ENCODE measurements at regions not wholly inside any gene's neighbourhood (a gene's known extent, or its start where the extent isn't known, plus 50 kb on each side); places are given as distances from the start of the nearest gene placed in this dataset.

- Histone ChIP-seq H3K27me3 (replicated peaks in 1 of 4; ENCODE audit: control extremely low read depth in 1 of 4, control insufficient read depth in 3 of 4, insufficient read depth in 4 of 4, low read length in 3 of 4) (no peaks in the 10 kb centered on the region), H3K9ac (ENCODE audit: low read length) (no peak overlapping the region), H3K4me1 (ENCODE audit: control insufficient read depth in 2 of 2, insufficient read depth in 2 of 2, low read length in 2 of 2) (peaks cover 27 to 34% of the 10 kb centered on the region in 2 donors), H4K20me1 (ENCODE audit: control insufficient read depth, insufficient read depth, low read length, poor library complexity, severe bottlenecking) (no peaks in the 10 kb centered on the region), H3K4me2 (replicated peaks; ENCODE audit: low read depth, low read length, poor library complexity, severe bottlenecking) (no peak overlapping the region), H3K36me3 (replicated peaks in 1 of 2; ENCODE audit: control extremely low read depth in 1 of 2, control insufficient read depth in 1 of 2, extremely low read depth in 1 of 2, insufficient read depth in 2 of 2, low read length in 1 of 2) (no peaks in the 10 kb centered on the region), H3K4me3 (ENCODE audit: control extremely low read depth in 1 of 5, extremely low read depth in 1 of 5, insufficient read depth in 1 of 5, low read depth in 2 of 5, low read length in 4 of 5) (no peak overlapping the region), H3K79me2 (ENCODE audit: control insufficient read depth, insufficient read depth, low read length) (no peaks in the 10 kb centered on the region), H2AFZ (ENCODE audit: insufficient read depth, low read depth, low read length, poor library complexity, severe bottlenecking) (no peak overlapping the region), H3K9me3 (ENCODE audit: control extremely low read depth in 1 of 3, control insufficient read depth in 2 of 3, insufficient read depth in 1 of 3, low read length in 2 of 3) (peaks cover 0 to 3% (median 0%) of the 10 kb centered on the region in 3 donors), H3K27ac (ENCODE audit: low read length in 2 of 2) (no peak overlapping the region)
- intact Hi-C loops (cut with micrococcal nuclease): loop anchor here (10.0 kb wide), 1 partner anchor 238 kb away; no protein-coding TSS in a partner anchor
- DNase-seq (no peak), ATAC-seq (ENCODE audit: low read depth) (no peak)
- TF ChIP-seq EZH2 (IDR thresholded peaks at IDR 0.05; ENCODE audit: borderline replicate concordance, insufficient read depth, low read depth, low read length, poor library complexity, severe bottlenecking) (no peak), CTCF (IDR thresholded peaks at IDR 0.05) (no peak)
- Mint-ChIP-seq H3K9me3 (ENCODE audit: insufficient read depth) (no peaks in the 10 kb centered on the region), H3K4me3 (no peak overlapping the region), H3K4me1 (peaks cover 16% of the 10 kb centered on the region), H3K27me3 (no peaks in the 10 kb centered on the region), H3K27ac (no peak overlapping the region)
- 100% methylated on average over 3 of the region's 5 CpGs for WGBS (ENCODE audit: insufficient coverage)
- ChIA-PET CTCF (no interaction called here), POLR2A (no interaction called here)
Observed at GRCh38 chr6:12366731-12367130, 76.6 kb downstream of the EDN1 start.

GRCh38 chr6:12367412-12367811, 77.3 kb downstream of the EDN1 start:
- ChIA-PET POLR2A (no interaction called here), CTCF (no interaction called here)
- H3K27ac Mint-ChIP-seq: no peak overlapping the region
- intact Hi-C loops (cut with micrococcal nuclease): loop anchor here (10.0 kb wide), 1 partner anchor 237 kb away; no protein-coding TSS in a partner anchor
- Histone ChIP-seq H3K4me2 (replicated peaks; ENCODE audit: low read depth, low read length, poor library complexity, severe bottlenecking) (no peak overlapping the region), H3K27ac (ENCODE audit: low read length in 2 of 2) (no peak overlapping the region), H3K79me2 (ENCODE audit: control insufficient read depth, insufficient read depth, low read length) (no peaks in the 10 kb centered on the region), H3K4me3 (ENCODE audit: control extremely low read depth in 1 of 5, extremely low read depth in 1 of 5, insufficient read depth in 1 of 5, low read depth in 2 of 5, low read length in 4 of 5) (no peak overlapping the region), H3K27me3 (replicated peaks in 1 of 4; ENCODE audit: control extremely low read depth in 1 of 4, control insufficient read depth in 3 of 4, insufficient read depth in 4 of 4, low read length in 3 of 4) (no peaks in the 10 kb centered on the region), H3K9me3 (ENCODE audit: control extremely low read depth in 1 of 3, control insufficient read depth in 2 of 3, insufficient read depth in 1 of 3, low read length in 2 of 3) (peaks cover 0 to 3% (median 0%) of the 10 kb centered on the region in 3 donors), H3K4me1 (ENCODE audit: control insufficient read depth in 2 of 2, insufficient read depth in 2 of 2, low read length in 2 of 2) (peaks cover 21 to 28% of the 10 kb centered on the region in 2 donors), H3K36me3 (replicated peaks in 1 of 2; ENCODE audit: control extremely low read depth in 1 of 2, control insufficient read depth in 1 of 2, extremely low read depth in 1 of 2, insufficient read depth in 2 of 2, low read length in 1 of 2) (no peaks in the 10 kb centered on the region), H4K20me1 (ENCODE audit: control insufficient read depth, insufficient read depth, low read length, poor library complexity, severe bottlenecking) (no peaks in the 10 kb centered on the region), H2AFZ (ENCODE audit: insufficient read depth, low read depth, low read length, poor library complexity, severe bottlenecking) (no peak overlapping the region), H3K9ac (ENCODE audit: low read length) (no peak overlapping the region)
- no peaks in the 10 kb centered on the region for H3K27me3 Mint-ChIP-seq
- DNase-seq (no peak), ATAC-seq (ENCODE audit: low read depth) (no peak)
- no peak for TF ChIP-seq CTCF (IDR thresholded peaks at IDR 0.05)
- peaks cover 16% of the 10 kb centered on the region for H3K4me1 Mint-ChIP-seq
- no CpG with 5 or more reads among the region's 1 CpG for WGBS (ENCODE audit: insufficient coverage)
- H3K4me3 Mint-ChIP-seq: no peak overlapping the region
- H3K9me3 Mint-ChIP-seq (ENCODE audit: insufficient read depth): no peaks in the 10 kb centered on the region
